ENCODE measurements at regions not wholly inside any gene's neighbourhood (a gene's known extent, or its start where the extent isn't known, plus 50 kb on each side); places are given as distances from the start of the nearest gene placed in this dataset.
A peak's percentile ranks its signal among the peaks of the same experiment; 100 is the strongest.

GRCh38 chr6:166750108-166750793, 123.2 kb upstream of the RPS6KA2 start:
- Histone ChIP-seq H3K4me2 (ENCODE audit: unreplicated experiment) (no peak overlapping the region), H3K9ac (no peak overlapping the region), H3F3A (ENCODE audit: insufficient read depth) (no peaks in the 10 kb centered on the region), H3K4me3 (no peak overlapping the region), H4K20me1 (ENCODE audit: insufficient read depth) (no peaks in the 10 kb centered on the region), H3K9me3 (ENCODE audit: low read depth) (no peaks in the 10 kb centered on the region), H3K27ac (no peak overlapping the region), H3K79me2 (ENCODE audit: insufficient read depth) (no peaks in the 10 kb centered on the region), H2AFZ (no peak overlapping the region), H3K27me3 (replicated peaks; ENCODE audit: insufficient read depth) (peaks cover 13% of the 10 kb centered on the region), H3K36me3 (ENCODE audit: low read depth) (no peaks in the 10 kb centered on the region), H3K9me2 (ENCODE audit: insufficient read depth) (no peaks in the 10 kb centered on the region), H3K4me1 (ENCODE audit: insufficient read depth) (no peaks in the 10 kb centered on the region)
- in situ Hi-C loops (cut with MboI): no loop called here
- WGBS, 2 experiments (ENCODE audit: low coverage in 1 of 2, low lambda C conversion rate in 2 of 2, missing lambda C conversion rate in 2 of 2): 40 to 50% methylated on average over 19 of the region's 19 CpGs
- TF ChIP-seq EZH2 (IDR thresholded peaks at IDR 0.05; ENCODE audit: insufficient read depth, poor library complexity, severe bottlenecking): no peak
- no peak for DNase-seq

GRCh38 chr6:166749666-166750065, 122.6 kb upstream of the RPS6KA2 start:
- Histone ChIP-seq H3K9me3 (ENCODE audit: low read depth) (no peaks in the 10 kb centered on the region), H3K27ac (no peak overlapping the region), H3K36me3 (ENCODE audit: low read depth) (no peaks in the 10 kb centered on the region), H3K4me2 (ENCODE audit: unreplicated experiment) (no peak overlapping the region), H3K9me2 (ENCODE audit: insufficient read depth) (no peaks in the 10 kb centered on the region), H4K20me1 (ENCODE audit: insufficient read depth) (no peaks in the 10 kb centered on the region), H3F3A (ENCODE audit: insufficient read depth) (no peaks in the 10 kb centered on the region), H3K9ac (no peak overlapping the region), H3K4me1 (ENCODE audit: insufficient read depth) (no peaks in the 10 kb centered on the region), H3K79me2 (ENCODE audit: insufficient read depth) (no peaks in the 10 kb centered on the region), H2AFZ (no peak overlapping the region), H3K27me3 (replicated peaks; ENCODE audit: insufficient read depth) (peaks cover 13% of the 10 kb centered on the region), H3K4me3 (no peak overlapping the region)
- WGBS, 2 experiments (ENCODE audit: low coverage in 1 of 2, low lambda C conversion rate in 2 of 2, missing lambda C conversion rate in 2 of 2): 39 to 49% methylated on average over 5 to 6 of the region's 6 CpGs
- TF ChIP-seq EZH2 (IDR thresholded peaks at IDR 0.05; ENCODE audit: insufficient read depth, poor library complexity, severe bottlenecking) (no peak), EZH2phosphoT487 (IDR thresholded peaks at IDR 0.05; ENCODE audit: insufficient read depth, low read depth) (no peak)
- in situ Hi-C loops (cut with MboI): no loop called here
- DNase-seq: no peak

- Histone ChIP-seq H3K27me3 (replicated peaks; ENCODE audit: insufficient read depth) (peaks cover 13% of the 10 kb centered on the region), H4K20me1 (ENCODE audit: insufficient read depth) (no peaks in the 10 kb centered on the region), H3K9ac (no peak overlapping the region), H3K9me3 (ENCODE audit: low read depth) (no peaks in the 10 kb centered on the region), H3K4me3 (no peak overlapping the region), H3K4me1 (ENCODE audit: insufficient read depth) (no peaks in the 10 kb centered on the region), H3K9me2 (ENCODE audit: insufficient read depth) (no peaks in the 10 kb centered on the region), H3K27ac (no peak overlapping the region), H3K36me3 (ENCODE audit: low read depth) (no peaks in the 10 kb centered on the region), H2AFZ (no peak overlapping the region), H3K4me2 (ENCODE audit: unreplicated experiment) (no peak overlapping the region), H3F3A (ENCODE audit: insufficient read depth) (no peaks in the 10 kb centered on the region), H3K79me2 (ENCODE audit: insufficient read depth) (no peaks in the 10 kb centered on the region)
- no peak for TF ChIP-seq EZH2 (IDR thresholded peaks at IDR 0.05; ENCODE audit: insufficient read depth, poor library complexity, severe bottlenecking)
- no peak for TF ChIP-seq EZH2phosphoT487 (IDR thresholded peaks at IDR 0.05; ENCODE audit: insufficient read depth, low read depth)
- in situ Hi-C loops (cut with MboI): no loop called here
- 26 to 29% methylated on average over 23 to 29 of the region's 29 CpGs for WGBS, 2 experiments (ENCODE audit: low coverage in 1 of 2, low lambda C conversion rate in 2 of 2, missing lambda C conversion rate in 2 of 2)
- DNase-seq: peak; percentile 42
Measured at GRCh38 chr6:166747644-166748595, 120.9 kb upstream of the RPS6KA2 start.

DNA sequence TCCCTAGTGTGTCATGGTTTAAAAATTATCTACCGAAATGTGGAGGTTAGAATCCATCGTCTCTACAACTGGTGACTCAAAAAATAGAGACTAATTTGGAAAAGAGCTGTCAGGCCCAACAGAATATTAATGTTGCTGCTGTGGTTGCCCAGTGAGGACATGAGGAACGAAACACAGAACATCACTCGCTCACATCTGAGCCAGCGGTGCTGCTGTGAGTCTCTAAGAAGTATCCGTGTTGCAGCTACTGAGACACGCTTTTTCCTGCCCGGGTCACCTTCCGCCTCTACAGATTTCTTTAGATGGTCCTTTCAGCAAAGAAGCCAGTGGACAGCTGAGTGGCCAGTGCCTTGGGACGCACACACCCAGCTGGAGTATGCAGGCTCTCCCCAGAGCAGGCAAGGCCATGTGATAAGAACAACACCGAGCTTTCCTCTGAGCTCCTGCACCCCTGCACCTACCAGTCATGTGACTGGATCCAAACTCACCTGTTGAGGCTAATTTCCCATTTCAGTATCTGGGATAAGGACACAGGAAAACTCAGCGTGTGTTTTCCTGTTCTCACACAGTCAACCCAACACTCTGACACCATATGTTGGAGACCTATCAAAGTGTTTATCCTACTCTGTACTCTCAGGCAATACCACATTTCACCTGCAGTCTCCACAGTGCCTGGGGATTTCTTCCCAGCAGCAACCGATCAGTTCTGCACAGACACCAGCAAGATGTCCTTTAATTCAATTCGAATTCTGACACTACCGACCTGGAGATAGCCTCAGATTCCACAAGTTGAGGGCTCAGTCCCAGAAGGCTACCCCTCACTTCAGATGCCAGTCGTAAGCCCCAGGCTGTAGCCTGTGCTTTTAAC, 119.0 kb upstream of the RPS6KA2 start:
- Histone ChIP-seq H3K27ac (no peak overlapping the region), H4K20me1 (ENCODE audit: insufficient read depth) (no peaks in the 10 kb centered on the region), H3K9me2 (ENCODE audit: insufficient read depth) (no peaks in the 10 kb centered on the region), H3K9ac (no peak overlapping the region), H3K27me3 (replicated peaks; ENCODE audit: insufficient read depth) (peaks cover 13% of the 10 kb centered on the region), H3K4me2 (ENCODE audit: unreplicated experiment) (no peak overlapping the region), H3K36me3 (ENCODE audit: low read depth) (no peaks in the 10 kb centered on the region), H3F3A (ENCODE audit: insufficient read depth) (no peaks in the 10 kb centered on the region), H2AFZ (no peak overlapping the region), H3K9me3 (ENCODE audit: low read depth) (no peaks in the 10 kb centered on the region), H3K79me2 (ENCODE audit: insufficient read depth) (no peaks in the 10 kb centered on the region), H3K4me3 (no peak overlapping the region), H3K4me1 (ENCODE audit: insufficient read depth) (no peaks in the 10 kb centered on the region)
- in situ Hi-C loops (cut with MboI): no loop called here
- WGBS, 2 experiments (ENCODE audit: low coverage in 1 of 2, low lambda C conversion rate in 2 of 2, missing lambda C conversion rate in 2 of 2): 71 to 73% methylated on average over 16 of the region's 16 CpGs
- no peak for DNase-seq
- TF ChIP-seq EZH2phosphoT487 (IDR thresholded peaks at IDR 0.05; ENCODE audit: insufficient read depth, low read depth): no peak
- no peak for TF ChIP-seq EZH2 (IDR thresholded peaks at IDR 0.05; ENCODE audit: insufficient read depth, poor library complexity, severe bottlenecking)
